ENCODE measurements at regions not wholly inside any gene's neighbourhood (a gene's known extent, or its start where the extent isn't known, plus 50 kb on each side); places are given as distances from the start of the nearest gene placed in this dataset.
"Not testable (repeated sequence)": the region's sequence is repeated elsewhere in the genome, so short reads cannot be mapped to it uniquely, and the experiment has no call there.

DNA sequence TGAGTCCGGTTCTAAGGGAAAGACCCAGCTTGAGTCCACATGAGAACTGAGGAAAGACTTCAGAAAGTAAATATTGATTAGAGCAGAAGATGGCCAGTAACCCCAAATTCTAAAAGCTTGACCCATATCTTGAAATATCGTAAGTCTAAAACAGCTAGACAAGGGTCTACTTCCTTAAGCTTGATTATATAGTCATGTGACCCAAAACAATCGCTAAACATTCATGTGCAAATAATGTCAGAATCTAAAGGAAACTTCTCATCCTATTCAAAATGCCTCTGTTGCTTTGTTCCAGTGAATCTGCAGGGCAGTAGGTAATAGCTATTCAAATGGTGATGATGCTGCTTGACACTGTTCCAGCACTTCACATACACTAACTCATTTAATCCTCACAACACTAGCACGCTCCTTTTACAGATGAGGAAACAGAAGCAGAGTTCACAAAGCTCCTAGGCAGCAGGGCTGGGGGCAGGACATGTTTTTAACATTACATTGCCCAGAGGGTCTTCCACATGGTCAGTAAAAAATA is 52.6 kb downstream of the TCF20 start:
- no peak for DNase-seq

DNA sequence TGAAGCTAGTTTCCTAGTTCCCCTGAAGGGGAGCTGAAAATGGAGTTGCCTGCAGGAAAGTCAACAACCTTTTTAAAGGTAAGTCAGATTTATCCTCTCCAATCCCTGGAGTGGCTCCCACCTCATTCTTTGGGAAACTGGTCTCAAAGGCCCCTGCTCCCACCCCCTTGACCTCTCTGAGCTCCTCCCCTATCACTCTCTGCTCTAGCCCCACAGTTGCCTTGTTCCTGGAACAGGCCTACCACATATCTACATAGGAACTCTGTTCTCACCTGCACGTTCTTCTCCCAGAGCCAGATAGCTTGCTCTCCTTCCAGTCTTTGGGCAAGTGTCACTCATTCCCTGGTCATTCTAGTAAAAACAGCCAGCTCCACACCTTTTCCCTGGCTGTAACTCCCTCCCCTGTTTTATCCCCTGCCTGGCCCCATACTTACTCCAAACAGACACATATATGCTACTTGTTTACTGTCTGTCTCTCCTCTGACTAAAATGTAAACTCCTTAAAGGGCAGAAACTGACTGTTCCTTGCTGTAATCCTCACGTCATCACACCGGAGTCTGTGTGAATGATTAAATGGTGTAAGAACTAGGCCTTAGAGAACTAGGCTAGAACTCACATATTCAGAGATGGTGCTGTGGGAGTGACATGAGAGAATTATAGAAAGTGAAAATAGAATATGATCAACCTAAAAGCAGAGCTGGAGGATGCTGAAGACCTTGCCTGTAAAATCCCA is 53.3 kb downstream of the TCF20 start:
- DNase-seq = no peak

DNA sequence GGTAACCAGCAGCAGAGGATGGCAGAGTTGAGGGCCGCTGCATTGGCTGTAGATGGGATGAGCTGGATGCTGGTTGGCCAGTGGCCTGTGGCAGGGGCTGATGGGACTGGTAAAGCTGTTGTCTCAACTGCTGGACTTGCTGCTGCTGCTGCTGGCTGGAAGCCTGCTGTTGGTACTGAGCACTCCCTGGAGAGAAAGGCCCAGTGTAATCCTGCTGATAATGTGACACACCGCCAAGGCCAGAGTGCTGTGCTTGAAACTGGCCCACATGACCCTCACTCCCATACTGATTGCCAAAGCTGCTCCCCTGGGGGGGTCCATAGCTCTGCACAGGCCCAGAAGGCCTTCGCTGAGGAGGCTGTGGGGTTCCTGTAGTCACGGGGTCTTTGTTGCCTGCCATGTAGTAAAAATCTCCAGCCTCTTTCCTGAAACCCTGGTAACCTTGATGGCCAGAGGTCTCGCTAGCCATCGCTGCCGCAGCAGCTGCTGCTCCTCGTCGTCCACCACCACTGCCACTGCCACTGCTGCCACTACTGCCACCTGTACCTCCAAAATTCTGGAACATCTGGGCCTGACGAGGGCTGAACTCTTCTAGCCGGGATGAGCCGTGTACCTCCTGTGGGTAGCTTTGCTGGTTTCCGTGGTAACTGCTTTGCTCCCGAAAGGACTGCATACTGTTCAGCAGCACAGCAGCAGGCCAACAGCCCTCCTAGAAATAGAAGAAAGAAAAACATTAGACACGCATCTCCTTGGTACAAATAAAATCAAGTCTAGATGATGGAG is 55.6 kb downstream of the TCF20 start:
- DNase-seq = no peak

GRCh38 chr22:42208362-42208761 is 62.1 kb downstream of the TCF20 start:
- DNase-seq = no peak

- no peak for DNase-seq
These were observed 62.5 kb downstream of the TCF20 start for GRCh38 chr22:42207918-42208317.

DNA sequence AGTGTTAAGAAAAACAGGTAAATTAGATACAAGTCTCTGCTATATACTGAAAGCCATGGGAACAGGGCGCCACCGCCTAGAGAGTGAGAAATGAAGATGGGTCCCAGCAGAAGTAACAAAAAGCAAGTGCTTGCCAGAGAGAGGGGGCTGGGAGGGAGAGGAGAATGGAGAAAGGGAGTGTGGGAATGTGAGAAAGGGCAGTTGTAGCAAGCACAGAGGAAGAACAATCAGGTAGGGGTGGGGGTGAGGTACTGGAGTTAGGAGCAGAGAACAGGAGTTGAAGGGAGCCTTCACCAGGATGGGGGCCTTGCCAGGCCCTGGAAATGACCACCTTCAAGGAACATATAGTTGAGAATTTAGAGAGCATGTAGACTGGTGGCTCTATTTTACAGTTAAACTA is 66.8 kb downstream of the TCF20 start:
- no peak for DNase-seq

GRCh38 chr22:42202669-42203068 is 67.8 kb downstream of the TCF20 start:
- no peak for DNase-seq

DNA sequence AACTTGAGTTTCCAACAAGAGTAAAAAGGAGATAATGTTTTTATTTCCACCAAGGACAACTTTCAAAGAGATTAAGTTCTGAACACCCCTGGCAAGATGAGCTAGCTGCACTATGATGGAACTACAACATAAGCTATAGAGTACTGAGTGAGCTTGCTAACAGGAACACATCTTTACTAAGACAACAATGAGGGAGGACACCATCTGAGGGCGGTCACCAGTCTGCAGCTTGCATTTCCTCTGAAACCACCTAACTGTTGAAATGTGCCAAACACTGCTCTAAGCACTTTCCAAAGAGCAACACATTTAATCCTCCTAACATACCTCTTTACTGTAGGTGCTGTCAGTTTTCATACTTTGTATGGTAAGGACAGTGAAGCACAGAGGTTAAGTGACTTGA is 68.4 kb downstream of the TCF20 start:
- no peak for DNase-seq

GRCh38 chr22:42199025-42199424 is 68.4 kb upstream of the CYP2D6 start:
- DNase-seq = no peak

- peak; percentile 33 to 65 for DNase-seq
These were observed 67.6 kb upstream of the CYP2D6 start for GRCh38 chr22:42198226-42198625.

- no peak for DNase-seq
These were observed 65.8 kb upstream of the CYP2D6 start for GRCh38 chr22:42196454-42196853.

GRCh38 chr22:42194953-42195352 is 64.3 kb upstream of the CYP2D6 start:
- no peak for DNase-seq

GRCh38 chr22:42194104-42194851 is 63.7 kb upstream of the CYP2D6 start:
- DNase-seq = no peak

GRCh38 chr22:42192547-42192946 is 61.9 kb upstream of the CYP2D6 start:
- no peak for DNase-seq

- no peak for DNase-seq
These were observed 59.7 kb upstream of the CYP2D6 start for GRCh38 chr22:42190274-42190673.

DNA sequence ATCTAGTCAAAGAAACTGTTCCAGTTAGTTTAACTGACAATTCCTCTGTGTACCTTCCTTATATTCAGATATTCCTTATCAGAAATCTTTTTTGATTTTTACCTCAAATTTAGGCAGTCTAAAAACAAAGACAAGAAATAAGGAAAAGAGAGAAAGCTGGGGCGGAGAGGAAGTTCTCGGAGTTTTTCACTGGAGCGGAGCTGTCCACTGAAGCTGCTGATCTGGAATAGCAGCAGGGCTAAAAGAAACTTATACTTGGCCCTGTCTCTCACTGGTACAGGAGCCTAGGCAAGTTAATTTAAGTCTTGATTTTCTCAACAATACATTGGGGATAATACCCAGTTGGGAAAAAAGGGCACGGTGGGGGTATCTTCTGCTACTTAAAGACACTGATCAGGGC is 59.2 kb upstream of the CYP2D6 start:
- DNase-seq = no peak

DNA sequence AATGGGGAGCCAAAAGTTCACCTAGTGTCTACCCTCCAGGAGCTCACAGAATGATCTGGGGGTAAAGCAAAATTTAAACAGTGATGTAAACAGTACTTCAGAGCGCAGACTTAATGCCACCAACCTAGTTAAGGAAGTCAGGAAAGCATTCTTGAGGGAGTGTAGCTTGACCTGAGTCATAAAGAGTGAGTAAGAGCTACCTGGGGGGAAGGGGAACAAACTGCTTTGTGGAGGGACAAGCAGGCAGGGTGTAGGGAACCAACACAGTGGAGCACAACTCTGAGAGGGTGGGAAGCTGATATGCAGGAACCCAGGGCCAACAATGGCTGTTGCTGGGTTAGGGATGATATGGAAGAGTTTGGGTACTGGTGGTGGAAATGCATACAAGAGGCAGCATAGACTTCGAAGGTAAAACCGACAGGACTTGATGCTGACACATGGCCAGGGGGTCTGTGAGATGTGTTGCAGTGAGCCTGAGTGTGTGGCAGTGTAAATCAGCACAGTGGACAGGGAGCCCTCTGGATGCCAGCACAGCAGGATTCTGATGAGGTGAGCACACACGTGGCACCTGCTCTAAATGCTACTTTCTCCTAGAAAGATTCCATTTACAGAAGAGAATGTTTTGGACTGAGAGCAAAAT is 58.3 kb upstream of the CYP2D6 start:
- no peak for DNase-seq

- DNase-seq = no peak
These were observed 57.0 kb upstream of the CYP2D6 start for GRCh38 chr22:42187646-42188045.

GRCh38 chr22:42185915-42186439 is 55.4 kb upstream of the CYP2D6 start:
- no peak for DNase-seq

DNA sequence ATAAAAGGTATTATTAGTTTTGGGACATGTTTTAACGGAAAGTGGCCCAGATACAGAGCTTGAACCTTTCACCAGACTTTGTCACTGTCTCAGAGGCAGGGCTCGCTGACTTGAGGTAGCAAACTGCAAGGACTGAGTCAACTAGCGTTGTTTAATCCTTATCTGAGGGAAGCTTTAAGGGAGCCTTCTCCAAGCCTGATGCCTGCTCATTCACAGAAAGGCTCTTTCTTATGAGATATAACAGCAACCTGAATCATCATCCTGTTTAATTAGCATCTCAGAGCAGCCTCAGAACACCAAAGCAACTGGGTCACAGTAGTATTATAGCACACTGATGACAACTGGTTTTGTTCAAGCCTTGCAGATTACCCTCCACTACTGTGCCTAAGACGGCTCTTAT is 54.2 kb upstream of the CYP2D6 start:
- no peak for DNase-seq

- DNase-seq = not testable (repeated sequence)
These were observed 53.0 kb upstream of the CYP2D6 start for GRCh38 chr22:42183461-42184059.

- DNase-seq = peak in 1 of 2 experiments; percentile 2
These were observed 49.8 kb upstream of the CYP2D6 start for GRCh38 chr22:42180349-42180842.
